ENCODE measurements at regions not wholly inside any gene's neighbourhood (a gene's known extent, or its start where the extent isn't known, plus 50 kb on each side); places are given as distances from the start of the nearest gene placed in this dataset.
"Not testable (repeated sequence)": the region's sequence is repeated elsewhere in the genome, so short reads cannot be mapped to it uniquely, and the experiment has no call there.

DNA sequence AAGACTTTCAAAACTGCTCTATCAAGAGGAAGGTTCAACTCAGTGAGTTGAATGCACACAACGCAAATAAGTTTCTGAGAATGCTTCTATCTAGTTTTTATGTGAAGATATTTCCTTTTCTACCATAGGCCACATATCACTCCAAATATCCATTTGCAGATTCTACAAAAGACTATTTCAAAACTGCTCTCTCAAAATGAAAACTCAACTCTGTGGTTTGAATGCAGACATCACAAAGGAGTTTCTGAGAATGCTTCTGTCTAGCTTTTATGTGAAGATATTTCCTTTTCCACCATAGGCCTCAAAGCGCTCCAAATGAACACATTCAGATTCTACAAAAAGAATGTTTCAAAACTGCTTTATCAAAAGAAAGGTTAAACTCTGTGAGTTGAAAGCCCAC is 1093.1 kb upstream of the DEFB115 start:
- H3K27me3 ChIP-seq (ENCODE audit: low read length); H3K4me3 ChIP-seq (ENCODE audit: insufficient read depth, low read length, poor library complexity, severe bottlenecking); H4K20me1 ChIP-seq (ENCODE audit: low read depth, low read length); H3K9ac ChIP-seq (ENCODE audit: low read length); H2AFZ ChIP-seq (ENCODE audit: low read depth, low read length, severe bottlenecking); H3K79me2 ChIP-seq (ENCODE audit: insufficient read depth, low read length); H3K36me3 ChIP-seq (ENCODE audit: low read length); H3K4me2 ChIP-seq (ENCODE audit: low read depth, low read length, poor library complexity, severe bottlenecking); H3K9me3 ChIP-seq (ENCODE audit: insufficient read depth, low read length); H3K9me2 ChIP-seq (replicated peaks; ENCODE audit: insufficient read depth, low read length); H3K27ac ChIP-seq (ENCODE audit: low read depth, low read length); H3F3A ChIP-seq (ENCODE audit: insufficient read depth): not testable (repeated sequence)

DNA sequence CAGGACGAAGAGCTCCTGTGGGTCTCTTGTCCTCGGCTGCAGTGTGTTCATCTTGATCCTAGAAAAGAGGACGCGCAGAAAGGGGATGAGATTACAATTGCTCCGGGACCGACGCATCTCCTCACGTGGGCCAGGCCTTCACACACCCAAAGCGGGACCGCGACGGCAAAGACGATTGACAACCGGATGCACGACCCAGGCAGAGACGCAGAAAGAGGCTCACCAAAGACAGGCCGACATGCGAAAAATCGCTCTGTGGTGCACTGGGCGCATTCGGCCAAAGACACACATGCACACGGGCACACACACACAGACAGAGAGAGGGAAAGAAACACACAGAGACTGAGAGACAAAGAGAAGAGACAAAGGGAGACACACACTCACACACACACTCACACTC is 1089.9 kb upstream of the DEFB115 start:
- H3K9me3 ChIP-seq (ENCODE audit: insufficient read depth, low read length) = no peaks in the 10 kb centered on the region

DNA sequence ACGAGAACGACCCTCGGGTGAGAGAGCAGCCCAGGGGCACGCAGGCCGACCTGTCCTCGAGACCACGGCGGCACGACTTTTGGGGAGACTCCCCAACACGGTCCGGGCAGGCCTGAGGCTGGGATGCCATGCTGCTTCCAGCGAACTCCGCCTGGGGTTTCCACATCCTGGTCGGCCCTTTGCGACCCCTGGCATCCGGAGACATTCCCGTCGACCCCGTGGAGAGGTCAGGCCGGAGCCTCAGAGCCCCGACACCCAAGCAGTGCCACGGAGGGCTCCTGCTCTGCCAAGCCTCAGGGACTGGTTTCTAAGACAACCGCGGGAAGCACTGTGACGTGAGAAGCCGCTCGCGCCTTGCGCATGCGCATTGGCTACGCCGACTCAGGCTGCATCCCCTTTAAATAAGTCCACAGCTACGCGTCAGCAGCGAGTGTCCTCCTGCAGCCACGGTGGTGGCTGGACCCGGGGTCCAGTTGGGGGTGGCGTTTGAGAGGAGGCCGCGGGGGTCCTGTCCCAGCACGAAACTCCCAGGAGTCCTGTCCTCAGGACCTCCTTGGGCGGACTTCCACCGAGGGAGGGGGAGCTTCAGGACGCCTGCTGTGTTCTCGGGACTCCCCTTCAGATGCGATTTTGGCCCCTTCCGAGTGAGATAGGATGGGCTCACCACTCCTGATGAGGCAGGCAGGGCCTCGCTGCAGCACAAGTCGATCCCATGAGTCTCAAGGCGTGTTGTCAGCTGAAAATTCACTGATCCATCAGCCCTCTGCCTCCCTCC is 1089.3 kb upstream of the DEFB115 start:
- TF ChIP-seq, protein P1, sequence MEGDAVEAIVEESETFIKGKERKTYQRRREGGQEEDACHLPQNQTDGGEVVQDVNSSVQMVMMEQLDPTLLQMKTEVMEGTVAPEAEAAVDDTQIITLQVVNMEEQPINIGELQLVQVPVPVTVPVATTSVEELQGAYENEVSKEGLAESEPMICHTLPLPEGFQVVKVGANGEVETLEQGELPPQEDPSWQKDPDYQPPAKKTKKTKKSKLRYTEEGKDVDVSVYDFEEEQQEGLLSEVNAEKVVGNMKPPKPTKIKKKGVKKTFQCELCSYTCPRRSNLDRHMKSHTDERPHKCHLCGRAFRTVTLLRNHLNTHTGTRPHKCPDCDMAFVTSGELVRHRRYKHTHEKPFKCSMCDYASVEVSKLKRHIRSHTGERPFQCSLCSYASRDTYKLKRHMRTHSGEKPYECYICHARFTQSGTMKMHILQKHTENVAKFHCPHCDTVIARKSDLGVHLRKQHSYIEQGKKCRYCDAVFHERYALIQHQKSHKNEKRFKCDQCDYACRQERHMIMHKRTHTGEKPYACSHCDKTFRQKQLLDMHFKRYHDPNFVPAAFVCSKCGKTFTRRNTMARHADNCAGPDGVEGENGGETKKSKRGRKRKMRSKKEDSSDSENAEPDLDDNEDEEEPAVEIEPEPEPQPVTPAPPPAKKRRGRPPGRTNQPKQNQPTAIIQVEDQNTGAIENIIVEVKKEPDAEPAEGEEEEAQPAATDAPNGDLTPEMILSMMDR (IDR thresholded peaks at IDR 0.05; ENCODE audit: insufficient read depth, low read length, poor library complexity, severe bottlenecking) = no peak
- TF ChIP-seq EZH2phosphoT487 (conservative IDR thresholded peaks at IDR 0.05; ENCODE audit: low read length) = no peak
- H3F3A ChIP-seq (ENCODE audit: insufficient read depth) = no peaks in the 10 kb centered on the region
- H2AFZ ChIP-seq (ENCODE audit: low read depth, low read length, severe bottlenecking) = no peak overlapping the region
- no peak overlapping the region for H3K4me2 ChIP-seq (ENCODE audit: low read depth, low read length, poor library complexity, severe bottlenecking)
- no peaks in the 10 kb centered on the region for H3K9me2 ChIP-seq (replicated peaks; ENCODE audit: insufficient read depth, low read length)
- no peaks in the 10 kb centered on the region for H3K27me3 ChIP-seq (ENCODE audit: low read length)
- no peak overlapping the region for H3K4me3 ChIP-seq (ENCODE audit: insufficient read depth, low read length, poor library complexity, severe bottlenecking)
- H3K9me3 ChIP-seq (ENCODE audit: insufficient read depth, low read length) = no peaks in the 10 kb centered on the region
- H4K20me1 ChIP-seq (ENCODE audit: low read depth, low read length) = no peaks in the 10 kb centered on the region
- H3K27ac ChIP-seq (ENCODE audit: low read depth, low read length) = no peak overlapping the region
- H3K36me3 ChIP-seq (ENCODE audit: low read length) = no peaks in the 10 kb centered on the region
- H3K79me2 ChIP-seq (ENCODE audit: insufficient read depth, low read length) = no peaks in the 10 kb centered on the region
- H3K9ac ChIP-seq (ENCODE audit: low read length) = no peak overlapping the region

More for the DNA sequence above, 1089.9 kb upstream of the DEFB115 start:
- H3K36me3 ChIP-seq (ENCODE audit: low read length) = no peaks in the 10 kb centered on the region
- H2AFZ ChIP-seq (ENCODE audit: low read depth, low read length, severe bottlenecking) = no peak overlapping the region
- no peak overlapping the region for H3K9ac ChIP-seq (ENCODE audit: low read length)
- H3F3A ChIP-seq (ENCODE audit: insufficient read depth) = no peaks in the 10 kb centered on the region
- no peak for TF ChIP-seq EZH2phosphoT487 (conservative IDR thresholded peaks at IDR 0.05; ENCODE audit: low read length)
- TF ChIP-seq, protein P1 (IDR thresholded peaks at IDR 0.05; ENCODE audit: insufficient read depth, low read length, poor library complexity, severe bottlenecking) = no peak
- H3K4me3 ChIP-seq (ENCODE audit: insufficient read depth, low read length, poor library complexity, severe bottlenecking) = no peak overlapping the region
- no peaks in the 10 kb centered on the region for H4K20me1 ChIP-seq (ENCODE audit: low read depth, low read length)
- no peaks in the 10 kb centered on the region for H3K9me2 ChIP-seq (replicated peaks; ENCODE audit: insufficient read depth, low read length)
- no peak overlapping the region for H3K27ac ChIP-seq (ENCODE audit: low read depth, low read length)
- no peaks in the 10 kb centered on the region for H3K27me3 ChIP-seq (ENCODE audit: low read length)
- no peak overlapping the region for H3K4me2 ChIP-seq (ENCODE audit: low read depth, low read length, poor library complexity, severe bottlenecking)
- H3K79me2 ChIP-seq (ENCODE audit: insufficient read depth, low read length) = no peaks in the 10 kb centered on the region

DNA sequence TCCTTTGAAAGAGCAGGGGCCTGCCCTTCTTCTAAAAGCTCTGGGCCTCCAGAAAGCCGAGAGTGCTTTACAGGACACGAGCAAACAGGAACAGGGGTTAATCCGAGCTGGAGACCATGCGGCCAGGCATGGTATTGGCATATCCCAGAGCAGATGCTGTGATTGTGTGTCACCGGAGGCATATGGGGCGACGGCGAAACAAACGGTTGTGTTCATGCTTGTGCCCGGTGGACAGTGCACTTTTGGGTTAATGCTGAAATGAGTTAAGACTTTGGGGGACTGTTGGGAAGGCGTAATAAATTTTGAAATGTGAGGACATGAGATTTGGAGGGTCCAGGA is 1088.7 kb upstream of the DEFB115 start:
- Histone ChIP-seq H3K4me2 (ENCODE audit: low read depth, low read length, poor library complexity, severe bottlenecking) (no peak overlapping the region), H3K9me3 (ENCODE audit: insufficient read depth, low read length) (no peaks in the 10 kb centered on the region), H4K20me1 (ENCODE audit: low read depth, low read length) (no peaks in the 10 kb centered on the region), H3K36me3 (ENCODE audit: low read length) (no peaks in the 10 kb centered on the region), H3F3A (ENCODE audit: insufficient read depth) (no peaks in the 10 kb centered on the region), H3K9me2 (replicated peaks; ENCODE audit: insufficient read depth, low read length) (no peaks in the 10 kb centered on the region), H3K79me2 (ENCODE audit: insufficient read depth, low read length) (no peaks in the 10 kb centered on the region), H2AFZ (ENCODE audit: low read depth, low read length, severe bottlenecking) (no peak overlapping the region), H3K27me3 (ENCODE audit: low read length) (no peaks in the 10 kb centered on the region), H3K9ac (ENCODE audit: low read length) (no peak overlapping the region), H3K27ac (ENCODE audit: low read depth, low read length) (no peak overlapping the region), H3K4me3 (ENCODE audit: insufficient read depth, low read length, poor library complexity, severe bottlenecking) (no peak overlapping the region)
- no peak for TF ChIP-seq EZH2phosphoT487 (conservative IDR thresholded peaks at IDR 0.05; ENCODE audit: low read length)
- TF ChIP-seq, protein P1 (IDR thresholded peaks at IDR 0.05; ENCODE audit: insufficient read depth, low read length, poor library complexity, severe bottlenecking) = no peak

All from SU-DHL-6 (cell line).